Tibial nerve (tissue), 4 donors: ENCODE measurements at regions not wholly inside any gene's neighbourhood (a gene's known extent, or its start where the extent isn't known, plus 50 kb on each side); places are given as distances from the start of the nearest gene placed in this dataset.

ENCODE experiments used
- CTCF ChIP-seq, 5 experiments: fragments of 200-600 bp in 3 of 5; fragments of 450-650 bp in 2 of 5; sonication (generic) in 3 of 5; IDR thresholded peaks; one replicate each; pipeline ENCODE4 v1.5.1; 2016 to 2019; ENCODE audit warnings: antibody characterized with exemption in 5 of 5, mild to moderate bottlenecking in 3 of 5, moderate library complexity in 2 of 5
- EP300 ChIP-seq, 2 donors: sonication (generic); formaldehyde crosslinking; IDR thresholded peaks; one replicate each; pipeline ENCODE4 v1.6.1; 2017; ENCODE audit warnings: antibody characterized with exemption in 2 of 2, mild to moderate bottlenecking in 1 of 2
- POLR2A ChIP-seq, 2 donors: fragments of 450-650 bp; IDR thresholded peaks; one replicate each; pipeline ENCODE4 v1.6.1; 2017; ENCODE audit warnings: antibody characterized with exemption in 2 of 2, mild to moderate bottlenecking in 2 of 2, moderate library complexity in 2 of 2

- TF ChIP-seq CTCF (IDR thresholded peaks at IDR 0.05) (no peak), POLR2A (IDR thresholded peaks at IDR 0.05) (no peak), EP300 (IDR thresholded peaks at IDR 0.05) (no peak)
Measured at GRCh38 chr6:125567407-125567806, 182.0 kb upstream of the HEY2 start.
